ENCODE measurements at regions not wholly inside any gene's neighbourhood (a gene's known extent, or its start where the extent isn't known, plus 50 kb on each side); places are given as distances from the start of the nearest gene placed in this dataset.

GRCh38 chr7:24058953-24059352 lies 225.0 kb upstream of the NPY start:
- TF ChIP-seq EZH2phosphoT487 (IDR thresholded peaks at IDR 0.05; ENCODE audit: insufficient read depth, low read depth) = no peak
- no peak for TF ChIP-seq EZH2 (IDR thresholded peaks at IDR 0.05; ENCODE audit: insufficient read depth, poor library complexity, severe bottlenecking)
